GM10266 (cell line): ENCODE measurements at regions not wholly inside any gene's neighbourhood (a gene's known extent, or its start where the extent isn't known, plus 50 kb on each side); places are given as distances from the start of the nearest gene placed in this dataset.

Source experiments
- DNase-seq: peaks from one replicate; pipeline ENCODE4 v3.0.0; 2012; ENCODE audit errors: extremely low spot score
- CTCF ChIP-seq: IDR thresholded peaks from 2 replicates; pipeline ENCODE4 v1.5.1; 2012; ENCODE audit warnings: mild to moderate bottlenecking, low read depth; ENCODE audit not compliant: control insufficient read depth, insufficient read depth; ENCODE audit errors: missing control alignments

DNA sequence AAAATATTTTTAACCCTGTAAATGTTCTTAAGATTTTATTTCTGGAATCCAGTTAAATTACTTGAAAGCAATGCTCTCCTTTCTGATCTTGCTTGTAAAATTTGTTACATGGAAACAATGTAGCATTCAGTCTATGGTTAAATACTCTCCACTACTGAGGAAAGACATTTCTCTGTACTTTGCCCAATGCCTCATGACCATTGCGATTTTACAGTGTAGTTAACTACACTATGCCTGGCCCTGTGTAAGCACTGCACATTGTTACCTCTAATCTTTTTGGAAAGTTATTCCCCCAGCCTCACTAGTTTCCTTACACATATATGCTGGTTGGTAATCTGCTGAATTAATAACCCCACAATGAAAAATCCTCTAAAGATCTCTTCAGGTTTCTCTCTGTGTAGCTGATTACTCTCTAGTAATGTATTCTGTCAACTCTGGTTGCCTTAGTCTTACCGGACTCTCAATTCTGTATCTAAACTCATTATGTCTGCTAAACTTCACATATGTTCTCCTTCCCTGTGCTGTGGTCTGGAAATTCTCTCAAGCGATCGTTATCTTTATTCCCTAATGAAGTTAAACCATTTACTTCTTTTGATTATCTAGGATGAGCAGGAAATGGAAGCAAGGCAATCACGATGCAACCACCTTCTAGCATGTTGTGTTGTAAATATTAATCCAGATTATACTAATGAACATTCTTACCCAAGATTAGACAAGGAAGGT is 58.7 kb upstream of the TMEM106B start:
- no peak for TF ChIP-seq CTCF
- no peak for DNase-seq

GRCh38 chr7:12154119-12154518 is 57.0 kb upstream of the TMEM106B start:
- TF ChIP-seq CTCF, result no peak
- no peak for DNase-seq

DNA sequence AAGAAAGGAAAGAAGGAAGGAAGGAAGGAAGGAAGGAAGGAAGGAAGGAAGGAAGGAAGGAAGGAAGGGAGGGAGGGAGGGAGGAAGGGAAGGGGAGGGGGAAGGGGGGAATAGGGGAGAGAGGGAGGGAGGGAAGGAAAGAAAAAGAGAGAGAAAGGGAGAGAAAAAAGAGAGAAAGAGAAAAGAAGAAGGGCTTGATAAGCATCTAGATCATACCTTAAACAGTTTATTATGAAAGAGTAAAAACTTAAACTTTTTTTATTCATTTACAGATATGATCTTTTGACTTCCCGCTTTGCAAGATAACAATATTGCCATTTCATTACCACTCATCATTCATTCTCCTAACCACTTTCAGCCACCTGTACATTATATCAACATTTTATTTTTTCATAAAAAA is 53.6 kb upstream of the TMEM106B start:
- TF ChIP-seq CTCF, result no peak
- DNase-seq, result no peak

DNA sequence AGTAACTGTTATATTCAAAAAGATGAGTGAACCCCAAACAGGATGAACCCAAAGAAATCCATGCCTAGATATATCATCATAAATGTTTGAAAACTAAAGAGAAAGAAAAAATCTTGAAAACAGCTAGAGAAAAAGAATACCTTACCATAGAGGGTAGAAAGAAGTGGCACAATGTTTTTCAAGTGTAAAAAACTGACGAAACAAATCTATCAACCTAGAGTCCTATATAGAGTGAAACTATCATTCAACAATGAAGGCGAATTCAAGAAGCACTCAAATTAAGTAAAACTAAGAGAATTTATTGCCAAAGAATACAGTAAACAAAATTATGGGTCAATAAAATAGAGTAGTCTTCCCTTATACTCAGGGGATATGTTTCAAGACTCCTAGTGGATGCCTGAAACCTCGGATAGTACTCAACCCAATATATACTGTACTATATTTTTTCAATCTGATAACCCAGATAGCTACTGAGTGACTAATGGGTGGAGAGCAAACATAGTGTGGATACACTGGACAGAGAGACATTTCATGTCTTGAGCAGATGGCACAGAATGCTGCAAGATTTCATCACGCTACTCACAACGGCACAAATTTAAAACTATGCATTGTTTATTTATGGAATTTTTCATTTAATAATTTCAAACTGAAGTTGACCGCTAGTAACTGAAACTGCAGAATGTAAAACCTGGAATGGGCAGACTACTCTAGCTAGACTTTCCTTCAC is 52.6 kb upstream of the TMEM106B start:
- no peak for DNase-seq
- no peak for TF ChIP-seq CTCF

DNA sequence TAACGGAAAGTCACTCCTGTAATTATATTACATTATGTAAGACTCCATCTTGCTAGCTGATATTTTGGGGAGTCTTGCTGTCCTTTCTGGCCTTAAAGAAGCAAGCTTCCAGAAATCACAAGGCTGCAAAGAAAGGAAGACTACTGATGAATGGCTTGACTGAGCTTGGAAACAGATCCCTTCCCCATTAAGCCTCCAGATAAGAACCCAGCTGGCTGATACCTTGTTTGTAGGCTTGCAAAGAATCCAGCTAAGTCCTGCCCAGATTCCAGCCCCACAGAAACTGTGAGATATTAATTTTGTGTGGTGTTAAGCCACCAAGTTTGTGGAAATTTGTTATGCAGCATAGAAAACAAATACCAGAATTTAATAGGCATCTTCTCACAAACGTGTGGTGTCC is 49.9 kb upstream of the TMEM106B start:
- no peak for DNase-seq
- TF ChIP-seq CTCF, result no peak
